ENCODE measurements at regions not wholly inside any gene's neighbourhood (a gene's known extent, or its start where the extent isn't known, plus 50 kb on each side); places are given as distances from the start of the nearest gene placed in this dataset.

GRCh38 chr20:48490961-48491831 is 336.6 kb downstream of the PREX1 start:
- TF ChIP-seq ELF4 (IDR thresholded peaks at IDR 0.05) (no peak), SUZ12 (IDR thresholded peaks at IDR 0.05) (no peak), TARDBP (IDR thresholded peaks at IDR 0.05) (no peak), FOXM1 (IDR thresholded peaks at IDR 0.05; ENCODE audit: borderline replicate concordance) (no peak), SP1 (IDR thresholded peaks at IDR 0.05) (no peak), FOXK2 (IDR thresholded peaks at IDR 0.05) (no peak), BHLHE40 (IDR thresholded peaks at IDR 0.05; ENCODE audit: borderline replicate concordance) (no peak), CTBP1 (IDR thresholded peaks at IDR 0.05; ENCODE audit: borderline replicate concordance) (no peak), HDGF (IDR thresholded peaks at IDR 0.05; ENCODE audit: borderline replicate concordance) (no peak), FOXA1 (IDR thresholded peaks at IDR 0.05) (no peak), ARNT (IDR thresholded peaks at IDR 0.05) (no peak), NFRKB (IDR thresholded peaks at IDR 0.05) (no peak)

All from HEK293T (cell line).